K562 (cell line): ENCODE measurements at regions not wholly inside any gene's neighbourhood (a gene's known extent, or its start where the extent isn't known, plus 50 kb on each side); places are given as distances from the start of the nearest gene placed in this dataset.

Experiments
- IRF9 ChIP-seq: fragments of 450-650 bp; IDR thresholded peaks from 2 replicates; pipeline ENCODE4 v1.6.1; 2016; ENCODE audit warnings: missing biosample characterization, missing genetic modification characterization
- ZSCAN32 ChIP-seq: fragments of 450-650 bp; formaldehyde crosslinking; IDR thresholded peaks from 2 replicates; pipeline ENCODE4 v1.4.0; 2020; ENCODE audit warnings: mild to moderate bottlenecking, moderate library complexity

- no peak for TF ChIP-seq IRF9 (tag)
- TF ChIP-seq ZSCAN32 (CRISPR knock-in tag) = no peak
Observed at GRCh38 chr5:12661617-12662370, 757.5 kb upstream of the CTNND2 start.
